HG03378 (cell line): ENCODE measurements at regions not wholly inside any gene's neighbourhood (a gene's known extent, or its start where the extent isn't known, plus 50 kb on each side); places are given as distances from the start of the nearest gene placed in this dataset.
"Not testable (repeated sequence)": the region's sequence is repeated elsewhere in the genome, so short reads cannot be mapped to it uniquely, and the experiment has no call there.

Source experiments
- ATAC-seq: cut with Tn5 transposase; IDR thresholded peaks from one replicate; pipeline ENCODE4 v1.9.1; 2021; ENCODE audit warnings: mild to moderate bottlenecking, moderate library complexity; ENCODE audit not compliant: unreplicated experiment

DNA sequence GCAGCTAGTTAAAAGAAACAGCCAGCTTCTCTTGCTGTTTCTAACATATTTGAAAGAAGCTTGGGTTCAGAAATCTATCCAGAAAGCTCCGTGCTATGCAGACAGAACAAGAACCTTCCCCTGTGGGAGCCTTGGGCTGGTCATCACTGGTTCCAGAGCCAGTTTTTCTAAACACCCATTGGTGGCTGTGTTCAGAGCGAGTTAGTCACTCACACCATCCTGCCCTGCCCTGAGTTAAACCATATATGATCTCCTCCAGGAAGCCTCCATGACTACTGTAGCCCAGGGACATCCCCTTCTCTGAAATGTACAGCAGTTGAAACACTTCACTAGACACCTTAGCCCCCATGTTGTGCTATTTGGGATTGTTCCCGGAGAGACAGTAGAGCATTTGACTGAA is 200.8 kb upstream of the SGCG start:
- no peak for ATAC-seq

DNA sequence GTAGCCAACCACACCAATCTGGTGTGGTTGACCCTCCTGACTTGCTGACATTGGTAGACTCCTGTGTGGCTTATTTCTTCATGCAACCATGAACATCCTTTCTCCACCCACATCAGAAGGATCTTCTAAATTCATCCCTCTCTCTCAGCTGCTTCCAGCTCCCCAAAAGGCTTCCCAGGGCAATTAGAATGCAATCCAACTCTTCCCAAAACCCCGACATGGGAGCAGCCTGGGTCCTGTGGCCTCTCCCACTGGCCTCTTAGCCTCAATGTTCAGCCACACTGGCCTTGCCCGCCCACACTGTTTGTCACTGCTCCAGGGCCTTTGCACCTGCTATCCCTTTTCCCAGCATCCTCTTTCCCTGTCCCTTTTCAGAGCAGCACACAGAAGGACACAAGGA is 199.8 kb upstream of the SGCG start:
- no peak for ATAC-seq

- ATAC-seq, result no peak
Observed at GRCh38 chr13:22993148-22993547, 187.6 kb upstream of the SGCG start.

DNA sequence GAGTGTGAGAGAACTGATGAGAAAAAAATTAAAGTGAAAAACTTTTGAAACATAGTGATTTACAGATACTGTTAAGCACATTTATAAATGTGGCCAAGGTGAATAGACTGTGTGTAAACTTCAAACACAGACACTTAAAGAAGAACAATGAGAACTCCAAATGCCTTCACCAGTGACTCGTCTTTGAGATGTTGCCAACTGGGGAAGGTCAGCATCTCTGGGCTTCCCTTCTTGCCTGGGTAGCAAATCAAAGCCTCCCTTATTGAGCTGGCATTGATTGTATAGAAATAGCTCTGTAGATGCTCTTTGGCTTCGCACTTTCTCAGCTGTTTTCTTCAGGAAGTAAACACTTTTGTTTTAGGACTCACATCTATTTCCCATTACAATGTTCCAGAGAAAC is 177.3 kb upstream of the SGCG start:
- no peak for ATAC-seq

DNA sequence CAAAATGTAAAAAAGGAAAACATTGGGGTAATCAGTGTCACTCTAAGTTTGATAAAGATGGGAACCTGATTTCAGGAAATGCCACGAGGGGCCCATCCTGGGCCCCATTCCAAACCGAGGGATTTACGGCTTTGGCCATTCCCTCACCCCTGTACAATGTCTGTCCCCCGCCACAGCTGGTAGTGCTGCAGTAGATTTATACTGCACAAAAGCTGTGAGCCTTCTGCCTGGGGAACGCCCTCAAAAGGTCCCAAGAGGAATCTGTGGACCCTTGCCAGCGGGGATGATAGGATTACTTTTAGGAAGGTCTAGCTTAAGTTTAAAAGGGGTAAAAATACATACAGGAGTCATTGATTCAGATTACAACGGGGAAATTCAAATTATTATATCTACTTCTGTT is 173.4 kb upstream of the SGCG start:
- ATAC-seq, result no peak

- no peak for ATAC-seq
Observed at GRCh38 chr13:23018143-23018542, 162.6 kb upstream of the SGCG start.

- ATAC-seq, result peak; percentile 88
Observed at GRCh38 chr13:23020246-23020843, 160.4 kb upstream of the SGCG start.

DNA sequence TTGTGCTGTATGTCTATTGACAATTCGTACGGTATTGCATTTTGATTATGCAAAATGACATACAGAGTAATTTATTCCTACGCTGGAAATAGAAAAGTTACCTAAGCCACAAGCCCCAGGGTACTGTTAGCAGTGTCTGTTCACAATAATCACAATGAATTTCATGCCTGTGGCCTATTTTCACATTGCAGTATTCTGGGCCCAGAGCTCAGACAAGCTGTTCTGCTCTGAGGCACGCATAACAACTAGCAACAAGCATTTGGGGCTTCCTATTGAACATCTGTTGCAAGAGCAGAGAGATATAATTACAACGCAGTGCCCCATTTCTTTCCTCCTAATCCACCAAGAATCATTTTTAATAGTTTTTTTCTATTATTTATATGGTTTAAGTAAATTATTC is 158.9 kb upstream of the SGCG start:
- ATAC-seq, result no peak

GRCh38 chr13:23022704-23023103 is 158.1 kb upstream of the SGCG start:
- ATAC-seq, result no peak

GRCh38 chr13:23025864-23026608 is 154.7 kb upstream of the SGCG start:
- ATAC-seq, result no peak

DNA sequence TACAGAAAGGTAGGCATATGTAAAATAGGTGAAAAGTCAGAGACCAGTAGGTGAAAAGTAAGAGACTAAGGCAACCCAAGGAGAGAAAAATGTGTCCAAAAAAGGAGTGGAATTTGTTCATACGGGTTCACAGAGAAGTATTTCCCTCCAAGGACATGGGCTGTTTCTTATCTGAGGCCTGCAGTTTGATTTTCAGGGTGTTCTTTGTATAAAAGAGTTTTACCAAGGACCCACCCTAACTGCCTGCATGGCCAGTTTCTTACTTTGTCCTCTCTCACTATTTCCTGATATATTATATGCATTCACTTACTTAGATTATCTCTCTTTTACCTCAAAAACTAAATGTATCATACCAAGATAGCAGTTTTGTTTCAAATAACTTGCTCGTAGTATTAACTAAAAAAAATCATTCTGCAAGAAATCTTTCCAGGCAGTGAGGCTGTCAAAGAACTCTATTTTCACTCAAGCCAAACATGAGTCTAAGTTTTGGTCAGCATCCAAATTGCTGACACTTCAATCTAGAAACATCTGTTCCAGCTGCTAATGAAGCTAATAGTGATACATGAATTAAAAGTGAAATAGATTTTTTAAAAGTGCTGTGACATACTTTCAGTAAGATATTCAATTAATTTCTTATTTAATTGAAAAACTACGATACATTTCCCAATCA is 141.4 kb upstream of the SGCG start:
- no peak for ATAC-seq

- ATAC-seq, result no peak
Observed at GRCh38 chr13:23042181-23042580, 138.6 kb upstream of the SGCG start.

DNA sequence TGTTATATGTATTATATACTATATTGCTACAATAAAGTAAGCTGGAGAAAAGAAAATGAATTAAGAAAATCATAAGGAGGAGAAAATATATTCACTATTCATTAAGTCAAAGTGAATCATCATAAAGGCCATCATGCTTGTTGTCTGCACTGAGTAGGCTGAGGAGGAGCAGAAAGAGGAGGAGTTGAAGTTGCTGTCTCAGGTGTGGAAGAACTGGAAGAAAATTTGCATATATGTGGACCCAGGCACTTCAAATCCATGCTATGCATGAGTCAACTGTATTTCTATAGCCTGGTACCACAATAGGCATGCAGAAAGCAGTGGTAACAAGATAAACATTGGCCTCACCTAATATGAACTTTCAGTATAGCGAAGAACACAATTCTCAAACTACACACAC is 135.9 kb upstream of the SGCG start:
- ATAC-seq, result no peak

DNA sequence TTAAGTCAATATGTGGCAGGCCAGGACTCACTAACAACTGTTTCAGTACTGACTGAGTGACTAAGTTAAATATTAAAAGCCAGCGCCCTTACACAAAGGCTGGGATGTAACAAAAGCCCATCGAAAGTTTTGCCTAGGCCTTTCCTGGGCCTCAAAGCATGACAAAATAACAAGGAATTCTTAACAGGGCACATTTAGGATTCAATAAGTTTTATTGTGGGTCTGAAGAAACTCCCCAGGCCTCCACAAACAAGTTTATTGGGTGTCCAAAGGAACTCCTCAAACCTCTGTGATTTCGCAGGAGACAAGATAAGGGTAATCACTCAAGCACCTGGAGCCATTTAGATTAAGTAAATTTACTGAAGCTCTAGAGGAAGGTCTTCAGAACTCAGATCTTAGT is 130.7 kb upstream of the SGCG start:
- ATAC-seq, result no peak

- not testable (repeated sequence) for ATAC-seq
Observed at GRCh38 chr13:23053711-23054110, 127.1 kb upstream of the SGCG start.

GRCh38 chr13:23059173-23059572 is 121.6 kb upstream of the SGCG start:
- ATAC-seq, result no peak

GRCh38 chr13:23060959-23061358 is 119.8 kb upstream of the SGCG start:
- ATAC-seq, result no peak

DNA sequence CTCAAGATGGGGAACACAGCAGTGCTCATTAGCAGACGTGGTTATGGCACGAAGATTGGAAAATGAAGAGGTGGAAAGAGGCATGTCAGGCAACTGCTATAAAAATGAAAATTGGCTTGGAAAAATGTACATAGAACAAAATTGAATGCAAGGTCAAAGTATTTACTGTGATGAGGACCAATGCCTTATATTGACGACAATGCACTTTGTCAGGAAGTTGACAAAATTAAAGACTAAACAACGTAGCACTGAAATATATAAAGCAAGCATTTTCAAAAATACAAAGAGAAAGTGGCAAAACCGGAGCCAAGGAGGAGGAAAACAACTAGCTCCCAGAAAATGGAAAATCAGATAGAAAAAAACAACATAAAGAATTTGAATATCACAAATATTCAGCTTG is 113.7 kb upstream of the SGCG start:
- no peak for ATAC-seq

GRCh38 chr13:23069566-23069965 is 111.2 kb upstream of the SGCG start:
- no peak for ATAC-seq

- no peak for ATAC-seq
Observed at GRCh38 chr13:23074075-23074828, 106.5 kb upstream of the SGCG start.

DNA sequence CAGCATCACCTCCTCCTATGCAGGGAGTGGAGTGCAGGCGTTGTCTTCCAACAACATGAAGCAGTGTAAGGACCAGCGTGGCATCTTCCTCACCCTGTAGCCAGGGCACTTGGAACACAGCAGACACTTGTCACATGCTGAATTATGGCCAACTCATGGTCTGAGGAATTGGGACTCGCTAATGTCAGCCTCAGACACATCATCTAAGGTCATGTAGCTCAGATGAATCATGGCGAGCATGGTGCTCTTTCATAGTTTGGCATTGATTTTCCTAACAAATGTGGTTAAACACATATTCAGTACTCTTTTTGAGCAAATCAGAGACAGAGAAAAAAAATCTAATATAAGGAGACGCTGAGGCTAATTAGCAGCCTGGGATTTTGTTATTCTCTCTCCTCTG is 99.6 kb upstream of the SGCG start:
- ATAC-seq, result no peak

DNA sequence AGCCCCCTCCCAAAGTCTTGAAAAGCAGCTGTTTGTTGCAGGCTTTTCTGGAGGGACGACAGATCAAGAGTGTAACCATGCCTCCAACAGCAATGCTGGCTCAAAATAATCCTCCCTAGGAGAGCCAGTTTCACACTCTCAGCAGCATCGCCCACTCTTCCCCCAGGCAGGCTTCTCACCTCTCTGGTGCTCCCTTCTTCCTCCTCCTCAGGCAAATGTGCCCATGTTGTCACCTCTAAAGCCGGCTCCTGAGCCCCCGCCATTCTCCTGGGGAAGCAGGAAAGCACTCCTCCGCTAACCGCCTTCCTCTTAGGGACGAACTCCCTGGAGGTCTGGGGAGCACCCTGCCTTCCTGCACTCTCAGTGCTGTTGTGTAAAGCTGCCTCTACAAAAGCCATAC is 98.9 kb upstream of the SGCG start:
- no peak for ATAC-seq
